Natural killer cell (primary cell): ENCODE measurements at regions not wholly inside any gene's neighbourhood (a gene's known extent, or its start where the extent isn't known, plus 50 kb on each side); places are given as distances from the start of the nearest gene placed in this dataset.

Source experiments
- ATAC-seq, 3 donors: fragments of 150-1000 bp in 2 of 3; fragments of 200-7000 bp in 1 of 3; cut with Tn5 transposase; 1 replicate in 1 of 3; 2 replicates in 2 of 3; pipeline ENCODE4 v1.10.0; 2021; ENCODE audit warnings: mild to moderate bottlenecking in 2 of 3, moderate library complexity in 2 of 3
- DNase-seq, 2 donors: peaks; one replicate each; pipeline versions ENCODE4 v3.0.0 to v3.0.0-alpha.2; 2013 to 2021; ENCODE audit warnings: mixed read lengths in 1 of 2
- H3K27ac ChIP-seq: one replicate; pipeline ENCODE4 v1.5.1; 2013; ENCODE audit warnings: mild to moderate bottlenecking, low read length
- H3K27me3 ChIP-seq: one replicate; pipeline ENCODE4 v1.6.1; 2013; ENCODE audit warnings: low read length; ENCODE audit not compliant: control insufficient read depth, insufficient read depth
- H3K36me3 ChIP-seq: one replicate; pipeline ENCODE4 v1.6.1; 2013; ENCODE audit warnings: low read length; ENCODE audit not compliant: control insufficient read depth, insufficient read depth
- H3K4me1 ChIP-seq: one replicate; pipeline ENCODE4 v1.6.1; 2013; ENCODE audit warnings: low read length; ENCODE audit not compliant: control insufficient read depth, insufficient read depth
- H3K4me3 ChIP-seq: one replicate; pipeline ENCODE4 v1.5.1; 2013; ENCODE audit warnings: low read length
- H3K9me3 ChIP-seq: one replicate; pipeline ENCODE4 v1.6.1; 2013; ENCODE audit warnings: low read length; ENCODE audit not compliant: control insufficient read depth, insufficient read depth
- H3K27ac Mint-ChIP-seq, 2 donors: one replicate each; pipeline ENCODE4 v1.8.0; 2022; ENCODE audit warnings: mild to moderate bottlenecking in 2 of 2, mixed read lengths in 2 of 2, moderate library complexity in 1 of 2
- H3K27me3 Mint-ChIP-seq, 2 donors: one replicate each; pipeline ENCODE4 v1.8.0; 2022; ENCODE audit warnings: low read depth in 2 of 2, mixed read lengths in 2 of 2
- H3K36me3 Mint-ChIP-seq: one replicate; pipeline ENCODE4 v1.8.0; 2022; ENCODE audit warnings: mixed read lengths
- H3K4me1 Mint-ChIP-seq, 2 donors: one replicate each; pipeline ENCODE4 v1.8.0; 2022; ENCODE audit warnings: mixed read lengths in 2 of 2
- H3K4me3 Mint-ChIP-seq: one replicate; pipeline ENCODE4 v1.8.0; 2022; ENCODE audit warnings: mild to moderate bottlenecking, moderate library complexity, mixed read lengths
- H3K9me3 Mint-ChIP-seq, 2 donors: one replicate each; pipeline ENCODE4 v1.8.0; 2022; ENCODE audit warnings: mixed read lengths in 2 of 2
- WGBS: methylation state at CpG from one replicate; pipeline ENCODE4 v1.1.7; 2013; ENCODE audit warnings: missing lambda C conversion rate; ENCODE audit not compliant: insufficient coverage; 5-methylcytosine and 5-hydroxymethylcytosine counted together
- intact Hi-C: fragments of 100-400 bp; cut with micrococcal nuclease; formaldehyde crosslinking; loops from one replicate; pipeline ENCODE4 v1.14.2; 2022
- TF ChIP-seq, protein P1 (sequence below): fragments of 200-600 bp; IDR thresholded peaks from one replicate; pipeline ENCODE4 v1.8.0; 2022; ENCODE audit warnings: antibody characterized with exemption

DNA sequence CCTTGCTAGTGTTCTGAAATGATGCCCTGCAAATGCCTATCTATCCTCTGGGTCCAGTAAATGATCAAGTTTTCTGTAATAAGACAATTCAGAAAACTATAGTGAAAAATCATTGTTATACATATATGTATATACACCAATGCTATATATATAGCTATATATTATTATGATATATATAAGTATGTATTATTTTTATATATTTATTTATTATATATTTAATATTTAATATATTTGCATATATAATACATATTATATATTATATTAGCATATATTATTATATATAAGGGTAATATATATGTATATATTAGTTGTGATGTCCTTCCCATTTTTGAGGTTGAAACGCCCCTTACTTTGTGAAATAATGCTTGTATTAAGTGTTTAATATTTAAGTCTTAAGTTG, 181.4 kb upstream of the CACNA2D1 start:
- Histone ChIP-seq H3K4me3 (no peak overlapping the region), H3K4me1 (no peaks in the 10 kb centered on the region), H3K9me3 (no peaks in the 10 kb centered on the region), H3K27me3 (no peaks in the 10 kb centered on the region), H3K36me3 (no peaks in the 10 kb centered on the region), H3K27ac (no peak overlapping the region)
- intact Hi-C loops: no loop called here
- Mint-ChIP-seq H3K4me1 (no peaks in the 10 kb centered on the region), H3K4me3 (no peak overlapping the region), H3K27ac (no peak overlapping the region), H3K36me3 (no peaks in the 10 kb centered on the region), H3K27me3 (no peaks in the 10 kb centered on the region), H3K9me3 (no peaks in the 10 kb centered on the region)
- 88% methylated on average over 1 of the region's 1 CpG for WGBS
- TF ChIP-seq, protein P1, sequence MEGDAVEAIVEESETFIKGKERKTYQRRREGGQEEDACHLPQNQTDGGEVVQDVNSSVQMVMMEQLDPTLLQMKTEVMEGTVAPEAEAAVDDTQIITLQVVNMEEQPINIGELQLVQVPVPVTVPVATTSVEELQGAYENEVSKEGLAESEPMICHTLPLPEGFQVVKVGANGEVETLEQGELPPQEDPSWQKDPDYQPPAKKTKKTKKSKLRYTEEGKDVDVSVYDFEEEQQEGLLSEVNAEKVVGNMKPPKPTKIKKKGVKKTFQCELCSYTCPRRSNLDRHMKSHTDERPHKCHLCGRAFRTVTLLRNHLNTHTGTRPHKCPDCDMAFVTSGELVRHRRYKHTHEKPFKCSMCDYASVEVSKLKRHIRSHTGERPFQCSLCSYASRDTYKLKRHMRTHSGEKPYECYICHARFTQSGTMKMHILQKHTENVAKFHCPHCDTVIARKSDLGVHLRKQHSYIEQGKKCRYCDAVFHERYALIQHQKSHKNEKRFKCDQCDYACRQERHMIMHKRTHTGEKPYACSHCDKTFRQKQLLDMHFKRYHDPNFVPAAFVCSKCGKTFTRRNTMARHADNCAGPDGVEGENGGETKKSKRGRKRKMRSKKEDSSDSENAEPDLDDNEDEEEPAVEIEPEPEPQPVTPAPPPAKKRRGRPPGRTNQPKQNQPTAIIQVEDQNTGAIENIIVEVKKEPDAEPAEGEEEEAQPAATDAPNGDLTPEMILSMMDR: no peak
- ATAC-seq (no peak), DNase-seq (no peak)

DNA sequence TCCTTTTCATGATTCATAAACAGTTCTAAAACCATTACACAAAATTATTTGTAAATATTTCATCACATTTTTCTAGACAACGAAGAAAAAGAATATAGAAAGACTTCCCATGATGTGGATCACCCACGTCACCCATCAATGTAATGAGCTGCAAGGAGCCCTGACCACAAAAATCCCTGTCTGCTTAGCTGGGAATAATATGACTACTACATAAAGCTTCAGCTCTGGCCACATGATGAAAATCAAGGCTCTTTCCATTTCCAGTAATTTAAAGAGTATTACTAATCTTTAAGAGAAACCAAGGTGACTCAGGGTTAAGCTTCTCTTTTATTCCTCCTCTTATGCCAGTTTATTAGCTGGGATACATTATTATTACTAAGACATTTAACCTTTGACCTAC, 180.8 kb upstream of the CACNA2D1 start:
- no peaks in the 10 kb centered on the region for H3K36me3 Mint-ChIP-seq
- no peaks in the 10 kb centered on the region for H3K4me1 Mint-ChIP-seq
- TF ChIP-seq, protein P1: no peak
- H3K4me3 Mint-ChIP-seq: no peak overlapping the region
- Histone ChIP-seq H3K4me1 (no peaks in the 10 kb centered on the region), H3K9me3 (no peaks in the 10 kb centered on the region), H3K27ac (no peak overlapping the region), H3K4me3 (no peak overlapping the region), H3K36me3 (no peaks in the 10 kb centered on the region), H3K27me3 (no peaks in the 10 kb centered on the region)
- no peak for ATAC-seq
- intact Hi-C loops: no loop called here
- H3K27me3 Mint-ChIP-seq: no peaks in the 10 kb centered on the region
- no peak for DNase-seq
- no peak overlapping the region for H3K27ac Mint-ChIP-seq
- no peaks in the 10 kb centered on the region for H3K9me3 Mint-ChIP-seq
- WGBS: 77% methylated on average over 2 of the region's 2 CpGs

- H3K27me3 ChIP-seq: no peaks in the 10 kb centered on the region
- no peaks in the 10 kb centered on the region for H3K27me3 Mint-ChIP-seq
- H3K9me3 Mint-ChIP-seq: no peaks in the 10 kb centered on the region
Observed at GRCh38 chr7:82623812-82624211, 180.2 kb upstream of the CACNA2D1 start.

DNA sequence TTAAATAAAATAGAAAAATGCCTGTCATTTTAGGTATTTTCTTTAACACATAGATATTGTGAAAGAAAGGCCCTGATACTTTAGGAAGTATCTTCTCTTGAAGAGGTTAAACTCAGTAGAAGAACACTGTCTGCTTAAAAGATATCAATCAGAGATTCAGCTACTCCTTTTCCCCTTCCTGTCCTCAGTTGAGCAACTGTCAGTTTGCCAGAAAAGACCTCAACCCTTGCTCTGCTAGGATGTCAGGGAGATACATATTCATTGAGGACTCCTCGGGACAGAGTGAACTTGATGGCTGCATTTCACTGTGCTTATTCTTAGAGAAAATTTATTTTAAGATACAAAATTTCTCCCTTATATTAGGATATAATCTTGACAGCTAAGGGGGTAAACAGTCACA, 173.6 kb upstream of the CACNA2D1 start:
- Histone ChIP-seq H3K4me1 (no peaks in the 10 kb centered on the region), H3K4me3 (no peak overlapping the region), H3K36me3 (no peaks in the 10 kb centered on the region), H3K9me3 (no peaks in the 10 kb centered on the region), H3K27me3 (no peaks in the 10 kb centered on the region), H3K27ac (no peak overlapping the region)
- ATAC-seq (no peak), DNase-seq (no peak)
- intact Hi-C loops: no loop called here
- Mint-ChIP-seq H3K9me3 (no peaks in the 10 kb centered on the region), H3K27me3 (no peaks in the 10 kb centered on the region), H3K4me1 (no peaks in the 10 kb centered on the region), H3K4me3 (no peak overlapping the region), H3K36me3 (no peaks in the 10 kb centered on the region), H3K27ac (no peak overlapping the region)
- TF ChIP-seq, protein P1: no peak
- no CpG with 5 or more reads among the region's 1 CpG for WGBS

More at GRCh38 chr7:82623812-82624211, 180.2 kb upstream of the CACNA2D1 start:
- H3K9me3 ChIP-seq: no peaks in the 10 kb centered on the region
- no peak overlapping the region for H3K4me3 ChIP-seq
- TF ChIP-seq, protein P1: no peak
- H3K4me1 ChIP-seq: no peaks in the 10 kb centered on the region
- Mint-ChIP-seq H3K4me3 (no peak overlapping the region), H3K36me3 (no peaks in the 10 kb centered on the region), H3K27ac (no peak overlapping the region), H3K4me1 (no peaks in the 10 kb centered on the region)
- H3K36me3 ChIP-seq: no peaks in the 10 kb centered on the region
- no peak for DNase-seq
- no peak for ATAC-seq
- no peak overlapping the region for H3K27ac ChIP-seq
- intact Hi-C loops: no loop called here
